HG03108 (cell line): ENCODE measurements at regions not wholly inside any gene's neighbourhood (a gene's known extent, or its start where the extent isn't known, plus 50 kb on each side); places are given as distances from the start of the nearest gene placed in this dataset.
"Not testable (repeated sequence)": the region's sequence is repeated elsewhere in the genome, so short reads cannot be mapped to it uniquely, and the experiment has no call there.

Source experiments
- ATAC-seq: cut with Tn5 transposase; IDR thresholded peaks from one replicate; pipeline ENCODE4 v1.9.1; 2021; ENCODE audit warnings: moderate library complexity; ENCODE audit not compliant: unreplicated experiment

- ATAC-seq: peak; percentile 10
Measured at GRCh38 chrX:3815896-3816664, 102.6 kb upstream of the PRKX start.

GRCh38 chrX:3811331-3812311 is 98.2 kb upstream of the PRKX start:
- no peak for ATAC-seq

GRCh38 chrX:3807906-3808305 is 94.5 kb upstream of the PRKX start:
- no peak for ATAC-seq

GRCh38 chrX:3806630-3807029 is 93.2 kb upstream of the PRKX start:
- ATAC-seq: no peak

GRCh38 chrX:3803713-3804112 is 90.3 kb upstream of the PRKX start:
- no peak for ATAC-seq

- ATAC-seq: no peak
Measured at GRCh38 chrX:3803305-3803704, 89.9 kb upstream of the PRKX start.

GRCh38 chrX:3795411-3795810 is 82.0 kb upstream of the PRKX start:
- not testable (repeated sequence) for ATAC-seq

GRCh38 chrX:3791449-3791848 is 78.0 kb upstream of the PRKX start:
- ATAC-seq: no peak

- ATAC-seq: no peak
Measured at GRCh38 chrX:3788494-3789233, 75.2 kb upstream of the PRKX start.

- ATAC-seq: no peak
Measured at GRCh38 chrX:3787856-3788255, 74.4 kb upstream of the PRKX start.

GRCh38 chrX:3785822-3786221 is 72.4 kb upstream of the PRKX start:
- not testable (repeated sequence) for ATAC-seq

- ATAC-seq: no peak
Measured at GRCh38 chrX:3780564-3780963, 67.1 kb upstream of the PRKX start.

- ATAC-seq: no peak
Measured at GRCh38 chrX:3779546-3779945, 66.1 kb upstream of the PRKX start.

- ATAC-seq: no peak
Measured at GRCh38 chrX:3777416-3777815, 64.0 kb upstream of the PRKX start.

- ATAC-seq: no peak
Measured at GRCh38 chrX:3771766-3772165, 58.3 kb upstream of the PRKX start.

GRCh38 chrX:3768881-3769280 is 55.4 kb upstream of the PRKX start:
- ATAC-seq: no peak
